GM06990 (cell line): ENCODE measurements at regions not wholly inside any gene's neighbourhood (a gene's known extent, or its start where the extent isn't known, plus 50 kb on each side); places are given as distances from the start of the nearest gene placed in this dataset.

Source experiments
- DNase-seq: peaks from one replicate; pipeline ENCODE4 v3.0.0-alpha.2; 2011; ENCODE audit not compliant: insufficient read length; ENCODE audit errors: extremely low read depth
- H3K27me3 ChIP-seq: replicated peaks from 2 replicates; pipeline ENCODE4 v1.6.0; 2011; ENCODE audit warnings: low read length; ENCODE audit not compliant: control insufficient read depth, insufficient read depth
- H3K36me3 ChIP-seq: 2 replicates; pipeline ENCODE4 v1.5.1; 2011; ENCODE audit warnings: low read length; ENCODE audit not compliant: control insufficient read depth, insufficient read depth
- H3K4me3 ChIP-seq: replicated peaks from 2 replicates; pipeline ENCODE4 v1.5.1; 2011; ENCODE audit warnings: low read depth, mild to moderate bottlenecking, control low read depth, low read length
- CTCF ChIP-seq: IDR thresholded peaks from 2 replicates; pipeline ENCODE4 v1.5.1; 2011; ENCODE audit warnings: low read length, control low read depth, mild to moderate bottlenecking, inconsistent platforms; ENCODE audit not compliant: insufficient read depth, poor library complexity, severe bottlenecking

GRCh38 chr21:39114871-39115575, 68.2 kb downstream of the PSMG1 start:
- TF ChIP-seq CTCF: no peak
- H3K27me3 ChIP-seq: no peaks in the 10 kb centered on the region; the same call in 1 of the 2 replicates
- no peak for DNase-seq
- no peak overlapping the region for H3K4me3 ChIP-seq
- no peaks in the 10 kb centered on the region for H3K36me3 ChIP-seq

GRCh38 chr21:39111931-39112550, 71.2 kb downstream of the PSMG1 start:
- H3K4me3 ChIP-seq: no peak overlapping the region
- no peak for DNase-seq
- no peak for TF ChIP-seq CTCF
- peaks cover 2% of the 10 kb centered on the region for H3K27me3 ChIP-seq
- no peaks in the 10 kb centered on the region for H3K36me3 ChIP-seq

- H3K36me3 ChIP-seq: no peaks in the 10 kb centered on the region
- no peak for TF ChIP-seq CTCF
- no peak for DNase-seq
- peaks cover 2% of the 10 kb centered on the region for H3K27me3 ChIP-seq
- no peak overlapping the region for H3K4me3 ChIP-seq
Measured at GRCh38 chr21:39110431-39110830, 72.8 kb downstream of the PSMG1 start.

- Histone ChIP-seq H3K27me3 (peaks cover 2% of the 10 kb centered on the region), H3K4me3 (no peak overlapping the region), H3K36me3 (no peaks in the 10 kb centered on the region)
- no peak for TF ChIP-seq CTCF
- no peak for DNase-seq
Measured at GRCh38 chr21:39109596-39110210, 73.5 kb downstream of the PSMG1 start.

- no peak for DNase-seq
- Histone ChIP-seq H3K27me3 (peaks cover 2% of the 10 kb centered on the region), H3K36me3 (no peaks in the 10 kb centered on the region), H3K4me3 (no peak overlapping the region)
- no peak for TF ChIP-seq CTCF
Measured at GRCh38 chr21:39109163-39109530, 74.1 kb downstream of the PSMG1 start.
